SK-N-MC (cell line): ENCODE measurements at regions not wholly inside any gene's neighbourhood (a gene's known extent, or its start where the extent isn't known, plus 50 kb on each side); places are given as distances from the start of the nearest gene placed in this dataset.

ENCODE experiments used
- DNase-seq: peaks from one replicate; pipeline ENCODE4 v3.0.0-alpha.2; 2011; ENCODE audit warnings: low read depth, low spot score
- H3K27ac ChIP-seq: fragments of 200-600 bp; sonication (generic); 2 replicates; pipeline ENCODE4 v1.5.1; 2016; ENCODE audit warnings: mixed run types
- H3K36me3 ChIP-seq: fragments of 200-600 bp; sonication (generic); 2 replicates; pipeline ENCODE4 v1.6.1; 2017; ENCODE audit warnings: antibody characterized with exemption, low read length, mixed read lengths; ENCODE audit not compliant: insufficient read depth
- H3K4me3 ChIP-seq: fragments of 200-600 bp; sonication (generic); 2 replicates; pipeline ENCODE4 v1.5.1; 2016
- H3K9ac ChIP-seq: fragments of 200-600 bp; sonication (generic); 2 replicates; pipeline ENCODE4 v1.8.0; 2017; ENCODE audit warnings: mixed run types, mixed read lengths; ENCODE audit not compliant: insufficient read length
- H3K9me3 ChIP-seq: fragments of 200-600 bp; sonication (generic); 2 replicates; pipeline ENCODE4 v1.6.1; 2017; ENCODE audit warnings: low read depth, mild to moderate bottlenecking, antibody characterized with exemption, low read length, moderate library complexity, mixed read lengths
- EZH2 ChIP-seq: fragments of 200-600 bp; sonication (generic); IDR thresholded peaks from one replicate; pipeline ENCODE4 v1.6.1; 2017; ENCODE audit warnings: antibody characterized with exemption
- FOXP2 ChIP-seq: optimal IDR thresholded peaks from 2 replicates; pipeline ENCODE3; 2011; ENCODE audit warnings: mild to moderate bottlenecking, moderate library complexity; ENCODE audit not compliant: insufficient read depth; ENCODE audit errors: extremely low read length, control extremely low read depth
- POLR2AphosphoS5 ChIP-seq: IDR thresholded peaks from 2 replicates; pipeline ENCODE4 v1.6.1; 2012; ENCODE audit warnings: mild to moderate bottlenecking, low read depth, low read length, borderline replicate concordance

DNA sequence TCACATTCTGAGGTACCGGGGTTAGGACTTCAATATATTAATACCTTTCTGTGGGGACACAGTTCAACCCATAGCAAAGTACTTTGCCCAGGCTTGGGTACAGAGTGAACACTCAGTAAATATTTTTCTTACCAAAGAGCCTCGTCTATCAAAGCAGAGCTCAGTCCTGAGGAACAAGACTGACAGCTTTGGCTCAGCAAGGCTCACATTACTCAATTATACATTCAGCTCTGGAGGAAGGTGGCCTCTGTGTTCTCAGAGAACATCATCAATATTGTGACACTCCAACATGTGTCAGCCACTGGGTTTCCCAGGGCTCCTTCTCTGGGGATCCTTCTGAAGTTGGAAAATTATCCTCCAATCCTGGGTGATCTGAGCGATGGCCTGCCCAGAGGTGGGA lies 186.4 kb downstream of the NMUR2 start:
- no peaks in the 10 kb centered on the region for H3K9me3 ChIP-seq
- no peaks in the 10 kb centered on the region for H3K36me3 ChIP-seq
- no peak for DNase-seq
- TF ChIP-seq FOXP2 (no peak), POLR2AphosphoS5 (no peak), EZH2 (no peak)
- no peak overlapping the region for H3K9ac ChIP-seq
- no peak overlapping the region for H3K27ac ChIP-seq
- H3K4me3 ChIP-seq, result no peak overlapping the region

DNA sequence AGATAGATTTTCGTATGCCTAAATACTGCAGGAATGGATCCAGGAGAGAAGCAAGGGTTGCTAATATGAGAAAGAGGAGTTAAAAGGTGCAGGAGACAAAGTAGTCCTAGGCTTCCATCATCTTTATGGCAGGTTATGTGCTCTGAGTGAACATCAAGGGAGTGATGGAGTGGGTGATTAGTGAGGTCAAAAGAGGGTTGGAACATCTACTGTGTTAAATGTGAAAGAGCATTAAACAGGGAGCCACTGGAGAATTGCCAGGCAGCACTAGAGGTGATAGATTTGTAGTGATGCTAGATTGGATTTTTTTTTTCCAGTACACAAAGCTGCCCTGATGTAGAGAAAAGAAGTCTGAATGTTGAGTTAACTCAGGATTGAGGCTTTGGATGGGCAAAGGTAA lies 199.3 kb downstream of the NMUR2 start:
- TF ChIP-seq FOXP2 (no peak), POLR2AphosphoS5 (no peak), EZH2 (no peak)
- DNase-seq, result no peak
- H3K9me3 ChIP-seq, result no peaks in the 10 kb centered on the region
- H3K36me3 ChIP-seq, result no peaks in the 10 kb centered on the region
- no peak overlapping the region for H3K9ac ChIP-seq
- H3K4me3 ChIP-seq, result no peak overlapping the region
- no peak overlapping the region for H3K27ac ChIP-seq

DNA sequence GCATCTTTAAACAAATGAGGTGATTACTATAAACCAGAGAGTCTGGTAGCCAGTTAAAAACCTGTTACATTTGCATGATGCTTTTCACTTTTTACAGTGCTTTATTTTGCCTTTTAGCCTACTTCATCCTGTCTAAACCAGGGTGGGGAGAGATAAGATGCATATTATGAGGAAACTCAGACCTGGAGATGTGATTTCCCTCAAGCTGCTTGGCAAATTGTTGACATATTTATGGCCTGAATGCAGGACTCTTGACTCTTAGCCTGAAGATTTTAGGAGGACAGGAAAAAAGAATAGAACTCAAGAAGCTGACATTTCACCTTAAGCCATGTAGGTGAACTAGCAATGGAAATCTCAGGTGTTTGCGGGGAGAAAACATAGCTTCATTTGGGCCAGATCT lies 202.8 kb downstream of the NMUR2 start:
- Histone ChIP-seq H3K36me3 (no peaks in the 10 kb centered on the region), H3K9me3 (no peaks in the 10 kb centered on the region), H3K4me3 (no peak overlapping the region), H3K27ac (no peak overlapping the region), H3K9ac (no peak overlapping the region)
- TF ChIP-seq FOXP2 (no peak), POLR2AphosphoS5 (no peak), EZH2 (no peak)
- DNase-seq, result no peak

DNA sequence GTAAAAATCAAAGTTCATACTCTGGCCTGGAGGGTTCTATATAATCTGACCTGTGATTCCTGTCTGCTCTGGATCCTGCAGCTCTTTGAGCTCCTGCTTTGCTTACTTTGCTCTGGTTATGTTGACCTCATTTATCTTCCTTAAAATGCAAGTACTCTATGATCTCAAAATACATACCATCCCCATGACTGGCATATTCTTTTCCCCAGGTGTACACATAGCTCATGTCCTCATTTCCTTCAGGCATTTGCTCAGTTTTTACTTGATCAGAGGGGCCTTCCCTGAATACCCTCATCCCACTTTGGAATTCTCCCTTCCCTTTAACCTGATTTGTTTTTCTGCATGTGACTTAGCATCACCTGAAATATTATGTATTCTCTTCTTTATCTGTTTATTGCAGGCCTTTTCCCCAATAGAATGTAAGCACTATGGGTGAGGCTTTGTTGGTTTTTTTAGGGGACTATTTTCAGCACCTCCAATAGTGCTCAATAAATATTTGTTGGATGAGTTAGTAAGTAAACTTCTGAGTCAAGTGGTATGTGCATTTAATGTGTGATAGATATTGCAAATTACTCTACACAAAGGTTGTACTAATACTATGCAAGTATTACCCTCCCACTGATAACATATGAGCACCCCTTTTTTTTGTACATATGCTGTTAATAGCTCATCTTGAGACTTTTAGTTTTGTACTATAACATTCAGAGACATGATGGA lies 211.5 kb downstream of the NMUR2 start:
- no peak for TF ChIP-seq EZH2
- TF ChIP-seq POLR2AphosphoS5, result no peak
- no peak for TF ChIP-seq FOXP2
- H3K9ac ChIP-seq, result no peak overlapping the region
- DNase-seq, result no peak
- no peak overlapping the region for H3K27ac ChIP-seq
- H3K9me3 ChIP-seq, result no peaks in the 10 kb centered on the region
- no peaks in the 10 kb centered on the region for H3K36me3 ChIP-seq
- no peak overlapping the region for H3K4me3 ChIP-seq

DNA sequence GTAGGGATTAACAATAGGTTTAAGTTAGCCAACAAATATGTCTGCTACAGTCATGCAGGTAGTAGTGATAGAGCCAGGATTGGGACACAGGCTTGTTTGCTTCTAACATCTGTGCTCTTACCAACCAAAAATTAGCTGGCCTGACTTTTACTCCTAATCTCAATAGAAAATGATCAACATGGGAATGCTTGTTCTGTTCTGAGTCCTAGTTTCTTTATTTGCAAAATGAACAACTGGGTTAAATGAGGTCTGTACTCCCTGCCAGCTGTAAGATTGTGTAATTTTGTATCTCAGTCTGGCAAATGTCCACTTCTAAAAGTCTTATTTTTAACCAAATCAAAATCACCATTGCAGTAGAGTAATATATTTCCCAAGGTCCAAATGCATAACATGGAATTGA lies 216.8 kb downstream of the NMUR2 start:
- Histone ChIP-seq H3K9ac (no peak overlapping the region), H3K36me3 (no peaks in the 10 kb centered on the region), H3K27ac (no peak overlapping the region), H3K9me3 (no peaks in the 10 kb centered on the region), H3K4me3 (no peak overlapping the region)
- DNase-seq, result no peak
- no peak for TF ChIP-seq FOXP2
- no peak for TF ChIP-seq POLR2AphosphoS5
- TF ChIP-seq EZH2, result no peak

DNA sequence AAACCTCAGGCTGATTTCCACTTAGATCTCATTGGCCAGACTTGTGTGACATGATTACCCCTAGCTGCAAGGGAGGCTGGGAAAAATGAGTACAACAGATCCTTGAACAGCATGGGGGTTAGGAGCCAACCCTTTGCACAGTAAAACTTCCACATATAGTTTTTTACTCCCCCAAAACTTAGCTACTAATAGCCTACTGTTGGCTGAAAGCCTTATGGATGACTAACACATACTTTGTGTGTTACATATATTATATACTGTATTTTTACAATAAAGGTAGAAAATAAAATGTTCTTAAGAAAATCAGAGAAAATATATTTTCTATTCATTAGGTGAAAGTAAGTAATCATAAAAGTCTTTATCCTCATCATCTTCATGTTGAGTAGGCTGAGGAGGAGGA lies 217.4 kb downstream of the NMUR2 start:
- no peak for TF ChIP-seq EZH2
- TF ChIP-seq POLR2AphosphoS5, result no peak
- no peak for TF ChIP-seq FOXP2
- Histone ChIP-seq H3K36me3 (no peaks in the 10 kb centered on the region), H3K27ac (no peak overlapping the region), H3K4me3 (no peak overlapping the region), H3K9ac (no peak overlapping the region), H3K9me3 (no peaks in the 10 kb centered on the region)
- no peak for DNase-seq

DNA sequence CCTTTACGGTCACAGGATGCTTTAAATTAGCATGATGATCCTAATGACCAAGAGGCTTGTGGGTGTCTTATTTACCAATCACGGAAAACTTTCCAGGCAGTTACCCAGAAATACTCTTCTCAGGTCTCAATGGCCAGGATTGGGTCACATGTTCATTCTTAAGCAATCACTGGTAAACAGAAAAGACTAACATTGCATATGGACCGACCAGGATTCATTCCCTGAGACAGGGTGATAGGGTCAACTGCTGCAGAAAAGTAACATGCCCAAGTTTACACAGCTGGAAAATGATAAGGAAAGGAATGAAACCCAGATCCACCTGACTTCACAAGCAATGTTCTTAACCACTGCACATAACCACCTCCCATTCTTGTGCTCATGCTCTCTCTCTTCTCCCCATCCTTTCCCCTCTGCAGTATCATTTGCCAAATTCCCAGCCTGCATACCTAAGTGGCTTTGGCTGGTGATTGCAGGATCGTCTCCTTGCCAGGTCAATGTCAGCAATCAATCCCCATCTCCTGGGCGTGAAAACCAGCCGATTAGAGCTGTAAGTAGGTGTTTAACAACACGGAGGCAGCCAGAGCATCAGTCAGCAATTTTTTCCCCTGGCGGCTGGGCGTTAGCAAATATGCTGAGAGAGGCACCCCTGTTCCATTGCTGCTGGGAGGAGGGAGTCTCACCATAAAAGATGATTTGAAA lies 219.4 kb downstream of the NMUR2 start:
- Histone ChIP-seq H3K27ac (no peak overlapping the region), H3K36me3 (no peaks in the 10 kb centered on the region), H3K9me3 (no peaks in the 10 kb centered on the region), H3K9ac (no peak overlapping the region), H3K4me3 (no peak overlapping the region)
- TF ChIP-seq FOXP2 (no peak), EZH2 (no peak), POLR2AphosphoS5 (no peak)
- no peak for DNase-seq

DNA sequence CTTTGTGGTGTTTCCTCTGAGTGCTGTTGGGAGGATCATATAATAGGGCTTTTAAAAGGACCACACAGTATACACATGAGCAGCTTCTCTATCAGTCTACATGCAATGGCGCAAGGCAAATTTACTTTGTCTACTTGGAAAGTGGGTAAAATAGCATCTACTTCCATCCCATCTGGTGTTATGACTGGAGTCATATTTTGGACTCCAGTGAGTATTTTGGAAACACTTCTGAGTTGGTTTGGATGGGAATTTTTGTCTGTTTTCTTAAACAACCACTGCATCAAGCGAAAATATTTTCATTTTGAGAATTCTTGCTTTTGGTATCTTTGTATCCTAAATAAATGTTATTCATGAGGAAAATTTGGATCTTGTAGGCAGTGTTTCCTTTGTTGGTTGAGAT lies 220.8 kb downstream of the NMUR2 start:
- H3K9ac ChIP-seq, result no peak overlapping the region
- H3K9me3 ChIP-seq, result no peaks in the 10 kb centered on the region
- no peak overlapping the region for H3K4me3 ChIP-seq
- H3K36me3 ChIP-seq, result no peaks in the 10 kb centered on the region
- H3K27ac ChIP-seq, result no peak overlapping the region
- no peak for DNase-seq
- TF ChIP-seq FOXP2 (no peak), POLR2AphosphoS5 (no peak), EZH2 (no peak)
